HG03439 (cell line): ENCODE measurements at regions not wholly inside any gene's neighbourhood (a gene's known extent, or its start where the extent isn't known, plus 50 kb on each side); places are given as distances from the start of the nearest gene placed in this dataset.

ENCODE experiments used
- ATAC-seq: cut with Tn5 transposase; IDR thresholded peaks from one replicate; pipeline ENCODE4 v1.9.1; 2021; ENCODE audit warnings: mild to moderate bottlenecking, moderate library complexity; ENCODE audit not compliant: unreplicated experiment

GRCh38 chr15:97728791-97729190 lies 231.7 kb upstream of the ARRDC4 start:
- no peak for ATAC-seq

- ATAC-seq: no peak
Measured at GRCh38 chr15:97729270-97729669, 231.2 kb upstream of the ARRDC4 start.

GRCh38 chr15:97730315-97730714 lies 230.2 kb upstream of the ARRDC4 start:
- no peak for ATAC-seq

GRCh38 chr15:97731859-97732258 lies 228.6 kb upstream of the ARRDC4 start:
- no peak for ATAC-seq

- ATAC-seq: no peak
Measured at GRCh38 chr15:97733373-97733772, 227.1 kb upstream of the ARRDC4 start.

GRCh38 chr15:97736748-97737147 lies 223.8 kb upstream of the ARRDC4 start:
- ATAC-seq: no peak

GRCh38 chr15:97745481-97746071 lies 214.9 kb upstream of the ARRDC4 start:
- peak; percentile 69 for ATAC-seq

GRCh38 chr15:97747342-97747741 lies 213.2 kb upstream of the ARRDC4 start:
- no peak for ATAC-seq

- no peak for ATAC-seq
Measured at GRCh38 chr15:97748576-97748975, 211.9 kb upstream of the ARRDC4 start.

- ATAC-seq: no peak
Measured at GRCh38 chr15:97750060-97750459, 210.4 kb upstream of the ARRDC4 start.

- ATAC-seq: no peak
Measured at GRCh38 chr15:97755726-97756125, 204.8 kb upstream of the ARRDC4 start.

- ATAC-seq: no peak
Measured at GRCh38 chr15:97759363-97759762, 201.1 kb upstream of the ARRDC4 start.

GRCh38 chr15:97761110-97761509 lies 199.4 kb upstream of the ARRDC4 start:
- ATAC-seq: no peak

- no peak for ATAC-seq
Measured at GRCh38 chr15:97783240-97783639, 177.3 kb upstream of the ARRDC4 start.

- no peak for ATAC-seq
Measured at GRCh38 chr15:97786741-97787140, 173.8 kb upstream of the ARRDC4 start.

GRCh38 chr15:97790180-97790579 lies 170.3 kb upstream of the ARRDC4 start:
- no peak for ATAC-seq

- ATAC-seq: no peak
Measured at GRCh38 chr15:97791824-97792792, 168.4 kb upstream of the ARRDC4 start.

- no peak for ATAC-seq
Measured at GRCh38 chr15:97804950-97805349, 155.6 kb upstream of the ARRDC4 start.

- no peak for ATAC-seq
Measured at GRCh38 chr15:97806766-97807165, 153.7 kb upstream of the ARRDC4 start.

- no peak for ATAC-seq
Measured at GRCh38 chr15:97815835-97816234, 144.7 kb upstream of the ARRDC4 start.

- no peak for ATAC-seq
Measured at GRCh38 chr15:97817276-97817890, 143.1 kb upstream of the ARRDC4 start.

- no peak for ATAC-seq
Measured at GRCh38 chr15:97836003-97836402, 124.5 kb upstream of the ARRDC4 start.
